ENCODE measurements at regions not wholly inside any gene's neighbourhood (a gene's known extent, or its start where the extent isn't known, plus 50 kb on each side); places are given as distances from the start of the nearest gene placed in this dataset.

GRCh38 chr20:24332956-24333355, 136.5 kb upstream of the SYNDIG1 start:
- no peak for DNase-seq

DNA sequence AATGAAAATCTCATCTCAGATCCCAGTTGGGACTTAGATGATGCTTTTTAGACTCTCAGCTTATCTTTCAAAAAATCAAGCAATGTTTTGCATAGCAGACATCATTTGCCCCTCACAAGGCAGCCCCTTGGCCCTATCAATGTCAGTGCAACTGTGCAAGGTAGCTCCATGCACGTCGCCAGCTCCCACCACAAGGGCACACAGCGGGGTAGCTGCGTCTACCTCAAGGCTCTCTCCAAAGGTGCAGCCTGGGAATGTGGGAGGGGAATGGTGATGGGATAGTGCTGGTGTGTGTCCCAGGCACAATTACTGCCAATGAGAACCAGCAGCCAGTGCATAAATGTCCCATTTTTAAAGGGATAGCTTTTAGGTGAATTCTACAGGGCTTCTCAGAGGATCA, 137.5 kb upstream of the SYNDIG1 start:
- no peak for DNase-seq

DNA sequence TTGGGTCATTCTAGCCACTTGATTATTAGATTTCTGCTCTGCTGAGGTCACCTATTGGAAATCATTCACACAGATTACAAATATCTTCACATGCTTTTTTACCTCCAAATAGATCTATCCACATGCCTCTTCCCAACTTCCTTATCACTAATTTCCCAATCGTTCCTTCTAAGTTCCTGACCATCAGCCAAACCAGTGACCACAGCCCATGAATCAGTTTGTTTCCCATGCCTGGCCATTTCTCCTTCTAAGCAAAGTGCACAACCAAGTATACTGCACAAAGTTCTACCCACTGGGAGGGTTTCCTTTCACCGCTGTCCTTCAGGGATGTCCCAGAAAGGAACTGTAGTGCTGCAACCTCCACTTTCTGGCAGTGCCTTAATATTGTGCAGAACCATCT, 140.5 kb upstream of the SYNDIG1 start:
- DNase-seq, result no peak

DNA sequence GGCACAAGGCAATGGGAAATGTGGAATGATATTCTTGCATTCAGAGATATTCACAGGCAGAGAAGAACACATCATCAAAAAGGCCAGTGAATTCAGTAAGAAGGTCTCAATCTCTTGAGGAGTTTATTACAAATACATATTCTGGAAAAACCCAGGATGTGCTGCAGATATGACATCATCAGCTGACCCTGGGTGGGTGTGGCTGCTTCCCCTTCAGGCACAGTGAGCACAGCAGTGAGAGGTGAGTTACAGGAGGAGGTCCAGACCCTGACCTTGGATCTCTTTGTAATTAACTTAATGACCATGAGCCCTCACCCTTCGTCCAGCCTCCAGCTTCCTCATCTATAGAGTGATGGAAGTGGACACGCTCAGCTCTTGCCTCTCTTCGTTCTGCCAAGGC, 147.5 kb upstream of the SYNDIG1 start:
- no peak for DNase-seq

DNA sequence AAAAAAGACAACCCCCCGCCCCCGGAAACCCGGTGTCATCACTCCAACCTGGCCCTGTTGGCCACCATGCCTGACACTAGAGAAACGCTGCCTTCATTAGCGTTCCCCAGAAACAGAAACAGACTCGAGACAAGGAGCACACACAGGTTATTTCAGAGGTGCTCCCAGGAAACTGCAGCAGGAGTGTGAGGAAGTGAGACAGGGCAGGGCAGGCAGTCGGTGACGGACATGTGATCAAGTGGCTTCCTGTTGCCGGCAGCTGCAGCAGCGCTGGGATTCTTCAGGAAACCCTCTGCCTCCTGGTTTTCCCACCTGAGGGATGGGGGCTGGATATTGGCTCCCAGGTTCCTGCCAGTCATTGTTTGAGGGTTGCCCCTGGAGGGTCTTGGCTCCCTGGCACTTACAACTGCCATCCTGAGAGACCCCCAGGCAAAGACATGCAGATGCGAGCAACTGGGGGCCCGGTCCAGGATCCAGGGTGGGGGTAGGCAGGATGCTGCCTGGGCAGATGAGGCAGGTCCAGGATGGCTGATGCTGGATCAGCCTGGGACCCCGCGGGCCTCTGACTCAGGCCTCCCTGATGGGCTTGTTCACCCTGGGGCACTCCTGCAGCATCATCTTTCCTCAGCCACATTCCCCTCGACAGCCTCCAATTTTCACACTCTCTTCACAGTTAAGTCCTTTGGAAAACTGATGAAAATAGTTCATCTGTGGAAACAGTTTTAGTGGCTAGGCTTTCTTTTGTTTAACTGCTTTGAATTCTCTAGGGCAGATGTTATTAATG, 150.7 kb upstream of the SYNDIG1 start:
- DNase-seq, result no peak

GRCh38 chr20:24317224-24317623, 152.2 kb upstream of the SYNDIG1 start:
- no peak for DNase-seq

DNA sequence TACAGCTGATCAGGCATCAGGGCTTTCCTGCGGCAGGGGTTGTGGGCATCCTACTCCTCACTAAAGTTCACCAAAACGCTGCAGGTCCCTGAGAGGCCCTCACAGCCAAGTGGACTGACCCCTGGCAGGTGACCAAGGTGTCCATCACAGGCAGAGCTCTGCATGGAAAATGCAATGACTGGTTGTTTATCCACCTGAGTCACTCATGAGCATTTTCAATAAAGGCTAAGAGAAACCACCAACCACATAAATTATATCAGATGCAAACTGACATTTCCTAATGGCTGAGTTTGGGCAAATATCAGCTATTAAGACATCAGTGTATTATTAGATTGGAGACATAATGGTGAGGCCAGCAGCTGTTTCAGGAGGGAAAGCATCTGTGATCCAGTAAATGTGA, 152.7 kb upstream of the SYNDIG1 start:
- no peak for DNase-seq

DNA sequence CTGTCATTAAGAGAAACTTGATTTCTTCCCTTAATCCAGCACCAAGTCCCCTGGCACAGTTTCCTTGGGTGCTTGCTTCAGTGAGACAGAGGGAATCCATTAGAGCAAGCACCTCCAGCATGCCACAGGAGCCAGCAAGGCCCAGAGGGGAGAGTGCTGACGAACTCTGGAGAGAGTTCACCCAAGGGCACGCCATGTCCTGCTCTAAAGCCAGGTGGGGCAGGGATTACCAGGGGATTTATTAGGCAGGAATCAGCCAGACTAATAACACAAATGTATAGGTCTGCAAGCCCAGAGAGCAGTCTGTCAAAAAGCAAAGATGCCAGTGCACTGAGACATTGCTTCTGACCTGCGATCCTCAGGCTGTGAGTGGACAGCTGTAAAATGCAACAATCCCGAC, 155.4 kb upstream of the SYNDIG1 start:
- no peak for DNase-seq

DNA sequence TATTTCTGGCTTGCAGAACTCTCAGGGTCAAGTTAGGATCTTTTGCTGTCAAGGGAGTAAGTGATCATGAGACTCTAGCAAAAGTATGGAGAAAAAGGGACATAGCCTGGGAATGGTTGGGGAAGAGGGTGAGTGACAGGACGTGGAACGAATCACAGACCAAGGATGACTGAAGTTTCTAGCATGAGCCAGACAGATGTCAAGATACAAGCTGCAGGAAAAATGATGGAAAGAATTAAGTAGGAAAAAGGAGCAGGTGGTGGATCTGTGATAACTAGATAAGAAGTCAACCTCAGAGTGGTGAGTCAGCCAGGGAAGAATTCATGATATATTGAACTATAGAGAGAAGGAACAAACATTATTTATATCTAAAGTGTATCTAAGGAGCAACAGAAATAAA, 159.8 kb upstream of the SYNDIG1 start:
- DNase-seq, result no peak

- DNase-seq, result no peak
Measured at GRCh38 chr20:24305371-24305770, 164.1 kb upstream of the SYNDIG1 start.

DNA sequence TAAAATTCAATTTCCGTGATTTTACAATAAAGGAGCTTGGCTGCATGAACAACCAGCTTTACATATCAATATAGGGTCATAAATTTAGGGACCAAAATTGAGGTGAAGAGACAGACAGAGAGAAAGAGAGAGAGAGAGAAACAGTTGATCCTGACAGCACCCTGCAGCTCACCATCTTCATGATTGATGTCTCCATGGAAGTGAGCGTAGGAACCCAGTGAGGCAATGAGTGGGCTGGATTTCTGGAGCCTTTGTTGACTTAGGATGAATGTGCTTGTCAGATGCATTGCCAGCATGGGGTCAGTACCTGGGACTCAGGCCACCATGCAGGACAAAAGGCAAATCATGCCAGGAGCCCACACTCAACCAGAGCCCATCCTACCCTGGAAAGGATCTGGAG, 165.1 kb upstream of the SYNDIG1 start:
- DNase-seq, result no peak

DNA sequence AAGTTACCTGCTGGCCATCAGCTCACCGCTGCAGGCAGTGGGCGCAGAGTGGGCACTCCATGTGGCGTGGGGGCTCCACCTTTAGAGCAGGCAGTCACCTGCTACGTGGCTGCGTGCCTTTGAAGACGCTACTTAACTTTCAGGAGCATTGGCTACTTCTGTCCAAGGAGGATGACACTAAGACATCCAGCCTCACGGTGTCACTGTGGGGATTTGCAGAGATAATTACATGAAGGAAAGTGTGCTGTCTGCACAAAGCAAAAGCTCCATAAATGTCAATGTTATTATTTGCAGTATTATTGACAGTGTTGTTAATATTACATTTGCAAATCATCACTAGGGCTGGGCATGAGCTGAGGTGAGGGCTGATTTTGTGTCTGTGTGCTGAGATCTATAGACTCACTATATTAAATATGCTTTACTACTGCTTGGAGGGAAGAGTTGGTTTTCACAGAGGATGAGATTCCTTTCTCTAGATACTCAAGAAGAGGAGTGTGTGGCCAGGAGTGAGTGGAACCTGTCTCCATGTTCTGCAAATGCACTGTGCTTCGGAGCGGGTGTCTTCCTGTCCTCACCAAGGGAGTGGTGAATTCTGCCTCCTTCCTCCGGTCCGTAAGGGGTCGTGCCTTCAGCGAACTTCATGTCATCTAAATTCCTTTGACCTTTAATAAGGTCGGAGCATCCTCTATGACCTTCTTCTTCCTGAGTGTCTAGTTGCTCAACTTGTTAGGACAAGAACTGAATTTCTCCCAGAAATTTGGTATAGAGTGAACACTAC, 165.8 kb upstream of the SYNDIG1 start:
- no peak for DNase-seq

DNA sequence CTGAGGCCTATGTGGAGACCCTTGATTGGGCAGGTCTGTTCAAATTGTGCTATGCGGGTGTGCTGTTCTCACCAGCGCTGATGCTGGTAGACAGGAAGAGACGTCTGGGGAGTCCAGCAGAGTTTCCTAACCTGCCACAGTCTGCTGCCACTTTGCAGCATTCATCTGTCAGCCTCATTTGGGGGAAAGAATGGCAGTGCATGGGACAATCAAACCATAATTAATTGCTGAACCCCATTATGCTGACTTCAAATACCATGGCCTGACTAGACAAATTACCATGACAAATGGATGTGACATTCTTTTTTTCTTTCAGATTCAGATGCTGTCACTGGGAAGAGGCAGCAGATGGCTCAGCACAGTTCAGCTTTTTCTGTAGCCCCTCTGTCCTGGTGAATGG, 171.4 kb upstream of the SYNDIG1 start:
- no peak for DNase-seq

GRCh38 chr20:24296477-24297261, 172.8 kb upstream of the SYNDIG1 start:
- no peak for DNase-seq

- DNase-seq, result no peak
Measured at GRCh38 chr20:24291014-24291413, 178.4 kb upstream of the SYNDIG1 start.

DNA sequence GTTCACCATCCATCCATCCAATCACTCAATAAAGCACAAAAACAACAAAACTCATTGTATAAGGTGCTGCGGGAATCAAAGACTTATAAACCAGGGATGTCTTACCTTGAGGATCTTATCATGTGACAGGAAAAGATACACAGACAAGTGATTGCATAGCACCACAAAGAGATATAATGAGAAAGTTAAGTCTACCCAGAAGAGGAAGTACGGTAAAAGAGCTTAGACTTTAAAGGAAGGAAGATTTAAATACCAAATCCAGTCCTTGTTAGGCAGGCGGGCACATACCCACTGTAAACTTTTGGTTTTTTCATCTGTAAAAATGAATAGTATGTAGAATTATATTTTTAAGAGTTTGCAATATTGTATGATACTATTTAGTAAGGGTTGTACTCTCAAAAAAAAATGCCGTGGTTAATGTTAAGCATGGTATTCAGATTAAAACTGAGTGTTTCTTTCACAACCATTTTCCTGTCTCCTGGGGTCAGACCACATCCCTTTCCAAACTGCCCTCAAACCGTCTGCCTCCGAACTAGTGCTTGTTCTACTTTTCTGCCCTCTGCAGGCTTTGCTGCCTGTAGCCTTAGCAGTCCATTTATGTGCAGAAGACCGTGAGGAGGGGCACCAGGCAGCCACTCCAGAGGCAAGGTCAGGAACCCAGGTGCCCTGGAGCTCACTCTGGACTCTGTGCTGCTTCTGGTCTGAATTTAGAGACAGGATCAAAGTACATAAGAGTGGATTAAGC, 179.5 kb upstream of the SYNDIG1 start:
- no peak for DNase-seq

DNA sequence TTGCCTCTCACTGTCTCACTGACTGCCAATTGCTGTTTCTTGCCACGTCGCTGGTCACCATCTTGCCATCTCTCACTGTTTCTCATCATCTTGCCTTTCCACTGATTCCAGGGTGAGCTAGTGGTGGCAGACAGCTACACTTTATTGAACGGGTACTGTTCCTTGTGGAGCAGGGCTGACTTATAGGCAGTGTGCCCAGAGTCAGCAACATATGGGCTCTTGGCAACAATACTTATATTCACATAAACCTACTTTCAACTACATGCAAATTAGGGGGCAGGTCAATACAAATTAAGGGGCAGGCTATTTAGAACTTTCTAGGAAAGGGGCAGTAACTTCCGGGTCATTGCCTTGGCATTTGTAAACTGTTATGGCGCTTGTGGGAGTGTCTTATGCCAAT, 186.2 kb upstream of the SYNDIG1 start:
- DNase-seq, result no peak

DNA sequence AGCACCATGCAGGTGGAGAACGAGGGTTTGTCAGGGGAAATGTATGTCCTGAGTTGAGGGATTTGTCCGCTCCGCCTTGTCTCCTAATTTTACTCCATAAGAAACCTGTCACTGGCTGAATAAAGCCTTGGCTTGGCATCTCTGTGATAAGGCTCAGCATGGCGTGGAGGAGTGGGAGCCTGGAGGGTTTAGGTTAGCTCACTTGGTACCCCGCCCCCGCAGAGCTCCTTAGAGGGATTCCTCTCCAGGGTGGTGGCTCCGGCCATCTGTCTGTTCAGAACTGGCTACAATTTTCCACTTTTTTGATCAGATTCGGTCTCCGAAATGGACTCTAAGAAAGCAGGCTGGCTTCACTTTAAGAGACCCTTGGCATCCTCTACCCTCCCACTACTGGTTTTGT, 192.2 kb upstream of the SYNDIG1 start:
- no peak for DNase-seq

- DNase-seq, result no peak
Measured at GRCh38 chr20:24275946-24276705, 193.3 kb upstream of the SYNDIG1 start.

DNA sequence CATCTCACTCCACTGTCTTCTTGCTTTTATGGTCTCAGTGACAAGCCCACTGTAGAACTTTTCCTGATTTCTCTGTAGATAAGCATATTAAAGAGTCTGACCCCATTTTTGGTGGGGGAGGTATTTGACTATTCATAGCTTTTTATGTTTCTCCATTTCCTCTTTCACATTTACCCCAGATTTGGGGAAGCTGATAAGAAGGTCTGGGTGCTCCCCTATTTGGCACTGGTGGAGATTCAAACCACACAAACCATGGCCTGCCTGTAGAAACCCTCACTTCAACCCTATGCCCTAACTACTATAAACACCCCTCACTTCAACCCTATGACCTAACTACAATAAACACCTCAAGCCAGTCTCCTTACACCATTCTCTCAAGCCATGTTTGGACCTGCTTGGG, 196.2 kb upstream of the SYNDIG1 start:
- no peak for DNase-seq

DNA sequence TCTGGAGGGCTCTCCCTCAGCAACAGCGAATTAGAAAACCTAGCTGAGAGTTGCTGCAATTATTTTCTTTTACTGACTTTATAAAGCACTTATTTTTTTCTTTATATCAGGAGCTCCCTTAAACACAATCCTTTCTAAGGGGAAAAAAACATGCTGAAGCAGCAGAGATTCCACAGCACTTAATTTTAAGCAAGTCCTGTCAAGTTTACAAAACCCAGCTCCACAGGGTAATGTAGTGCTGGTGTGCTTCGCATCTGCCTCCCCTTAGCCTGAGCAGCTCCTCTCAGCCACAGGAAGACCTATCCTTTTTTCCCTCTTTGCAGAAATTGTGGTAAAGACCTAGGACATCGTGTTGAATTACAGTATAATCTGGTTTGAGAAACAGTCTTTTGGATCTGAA, 208.1 kb upstream of the SYNDIG1 start:
- DNase-seq, result no peak

DNA sequence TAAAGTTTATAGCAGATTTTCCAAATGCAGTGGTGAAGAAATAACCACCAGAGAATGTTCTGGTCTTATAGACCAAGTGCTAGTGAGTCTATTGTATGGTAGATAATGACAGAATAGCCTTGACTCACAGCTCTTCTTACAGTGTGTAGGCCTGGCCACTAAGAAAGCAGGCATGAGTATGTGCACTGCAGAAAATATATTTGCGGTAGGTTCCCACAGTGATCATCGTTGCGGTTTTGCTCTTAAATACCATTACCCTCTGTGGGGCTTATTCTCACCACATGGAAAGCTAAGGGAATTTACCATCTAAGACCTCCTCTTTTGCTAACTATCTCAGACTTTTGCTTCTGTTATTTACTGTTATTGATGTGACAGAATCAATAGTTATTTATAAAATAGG, 212.3 kb upstream of the SYNDIG1 start:
- no peak for DNase-seq

Data from bone marrow (tissue), 2 donors.